ENCODE measurements at regions not wholly inside any gene's neighbourhood (a gene's known extent, or its start where the extent isn't known, plus 50 kb on each side); places are given as distances from the start of the nearest gene placed in this dataset. TPM values are rescaled to one million over a fixed set of nuclear protein-coding genes. Genes with fewer than 3 reads are reported as not detected.
"Not testable (repeated sequence)": the region's sequence is repeated elsewhere in the genome, so short reads cannot be mapped to it uniquely, and the experiment has no call there.

- peak overlapping the region; percentile 66 for H3K27ac ChIP-seq (replicated peaks)
- peaks cover 2% of the 10 kb centered on the region for H3K27me3 ChIP-seq (ENCODE audit: low read depth)
- H3K36me3 ChIP-seq, result no peaks in the 10 kb centered on the region
- peak; percentile 23 for DNase-seq
- H3K4me3 ChIP-seq, result peak overlapping the region; percentile 70
- intact Hi-C loops (cut with micrococcal nuclease), result loop anchor here (10.0 kb wide), 1 partner anchor 706 kb away; a partner anchor contains a TSS
- TF ChIP-seq, protein P1, sequence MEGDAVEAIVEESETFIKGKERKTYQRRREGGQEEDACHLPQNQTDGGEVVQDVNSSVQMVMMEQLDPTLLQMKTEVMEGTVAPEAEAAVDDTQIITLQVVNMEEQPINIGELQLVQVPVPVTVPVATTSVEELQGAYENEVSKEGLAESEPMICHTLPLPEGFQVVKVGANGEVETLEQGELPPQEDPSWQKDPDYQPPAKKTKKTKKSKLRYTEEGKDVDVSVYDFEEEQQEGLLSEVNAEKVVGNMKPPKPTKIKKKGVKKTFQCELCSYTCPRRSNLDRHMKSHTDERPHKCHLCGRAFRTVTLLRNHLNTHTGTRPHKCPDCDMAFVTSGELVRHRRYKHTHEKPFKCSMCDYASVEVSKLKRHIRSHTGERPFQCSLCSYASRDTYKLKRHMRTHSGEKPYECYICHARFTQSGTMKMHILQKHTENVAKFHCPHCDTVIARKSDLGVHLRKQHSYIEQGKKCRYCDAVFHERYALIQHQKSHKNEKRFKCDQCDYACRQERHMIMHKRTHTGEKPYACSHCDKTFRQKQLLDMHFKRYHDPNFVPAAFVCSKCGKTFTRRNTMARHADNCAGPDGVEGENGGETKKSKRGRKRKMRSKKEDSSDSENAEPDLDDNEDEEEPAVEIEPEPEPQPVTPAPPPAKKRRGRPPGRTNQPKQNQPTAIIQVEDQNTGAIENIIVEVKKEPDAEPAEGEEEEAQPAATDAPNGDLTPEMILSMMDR (IDR thresholded peaks at IDR 0.05; ENCODE audit: borderline replicate concordance), result peak; percentile 82
- peaks cover 7% of the 10 kb centered on the region for H3K4me1 ChIP-seq
- H3K9me3 ChIP-seq (replicated peaks), result no peaks in the 10 kb centered on the region
Observed at GRCh38 chr6:27188885-27189418, 58.5 kb upstream of the PRSS16 start.

DNA sequence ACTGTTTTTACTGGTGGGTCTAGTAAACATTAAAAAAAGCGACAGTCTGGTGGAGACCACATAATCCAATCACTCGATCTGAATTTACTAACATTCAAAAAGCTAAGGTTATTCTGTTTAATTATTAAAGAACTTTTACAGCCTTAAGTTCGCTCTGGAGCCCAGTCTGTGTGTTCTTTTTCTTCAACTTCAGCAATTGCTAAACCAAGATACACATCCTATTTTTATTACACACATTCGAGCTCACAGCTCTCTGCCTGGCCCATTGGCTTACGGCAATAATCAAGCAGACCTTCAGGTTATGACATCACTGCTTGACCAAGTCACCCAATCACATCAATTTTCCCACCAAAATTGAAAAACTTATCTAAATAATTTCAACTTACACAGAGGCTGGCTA, 57.4 kb upstream of the PRSS16 start:
- no peaks in the 10 kb centered on the region for H3K36me3 ChIP-seq
- no peak for DNase-seq
- no peaks in the 10 kb centered on the region for H3K9me3 ChIP-seq (replicated peaks)
- H3K4me1 ChIP-seq, result peaks cover 7% of the 10 kb centered on the region
- H3K4me3 ChIP-seq, result no peak overlapping the region
- intact Hi-C loops (cut with micrococcal nuclease), result no loop called here
- TF ChIP-seq, protein P1 (IDR thresholded peaks at IDR 0.05; ENCODE audit: borderline replicate concordance), result no peak
- H3K27me3 ChIP-seq (ENCODE audit: low read depth), result no peaks in the 10 kb centered on the region
- H3K27ac ChIP-seq (replicated peaks), result no peak overlapping the region

- DNase-seq; H3K4me1 ChIP-seq; H3K27ac ChIP-seq (replicated peaks); H3K9me3 ChIP-seq (replicated peaks); H3K4me3 ChIP-seq; H3K36me3 ChIP-seq; intact Hi-C loops (cut with micrococcal nuclease): not testable (repeated sequence)
- peaks cover 27% of the 10 kb centered on the region for H3K27me3 ChIP-seq (ENCODE audit: low read depth)
Observed at GRCh38 chr6:27194453-27194852, 53.0 kb upstream of the PRSS16 start.

- H3K27me3 ChIP-seq (ENCODE audit: low read depth), result peaks cover 36% of the 10 kb centered on the region
- DNase-seq; H3K4me3 ChIP-seq; H3K9me3 ChIP-seq (replicated peaks); intact Hi-C loops (cut with micrococcal nuclease); H3K36me3 ChIP-seq; H3K27ac ChIP-seq (replicated peaks); H3K4me1 ChIP-seq: not testable (repeated sequence)
Observed at GRCh38 chr6:27195547-27195946, 52.0 kb upstream of the PRSS16 start.

Small RNAs in the stretch of these regions (microRNA-seq; reads per million reads assigned to microRNA genes)
- not detected for gene MIR3143
